GM12872 (cell line): ENCODE measurements at regions not wholly inside any gene's neighbourhood (a gene's known extent, or its start where the extent isn't known, plus 50 kb on each side); places are given as distances from the start of the nearest gene placed in this dataset.

ENCODE experiments used
- CTCF ChIP-seq: IDR thresholded peaks from 3 replicates; pipeline ENCODE4 v1.5.1; 2011; ENCODE audit warnings: low read depth, mild to moderate bottlenecking, low read length, moderate library complexity; ENCODE audit not compliant: insufficient read depth

DNA sequence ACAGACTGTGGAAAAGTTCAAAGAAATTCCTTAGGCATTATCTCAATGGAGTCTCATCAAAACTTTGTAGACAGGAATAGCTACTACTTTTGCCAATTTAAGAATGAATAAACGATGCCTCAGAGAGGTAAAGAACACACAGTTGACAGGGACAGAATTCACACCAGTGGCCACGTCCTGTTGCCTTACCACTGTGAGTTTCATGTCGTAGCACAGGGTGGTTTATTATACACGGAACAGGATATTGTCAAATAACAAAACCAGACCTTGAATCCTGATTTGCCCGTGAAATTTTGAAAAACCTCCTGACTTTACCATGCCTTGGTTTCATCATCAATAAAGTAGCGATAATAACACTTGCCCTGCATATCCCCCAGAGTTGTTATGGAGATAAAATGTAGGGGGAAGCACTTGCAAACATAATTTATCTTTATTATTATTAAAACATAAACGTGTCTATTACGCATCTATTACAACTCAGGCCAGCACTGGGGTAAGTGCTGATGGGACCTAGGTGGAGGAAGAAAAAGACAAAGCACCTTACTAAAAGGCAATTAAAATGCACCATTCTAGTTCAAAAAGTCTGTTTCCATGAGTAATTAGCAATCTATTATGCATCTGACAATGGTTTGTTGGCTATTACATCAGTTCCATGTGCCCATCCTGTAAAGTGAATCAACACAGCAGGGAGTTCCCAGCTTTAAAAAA, 408.1 kb upstream of the RUNX1 start:
- no peak for TF ChIP-seq CTCF

DNA sequence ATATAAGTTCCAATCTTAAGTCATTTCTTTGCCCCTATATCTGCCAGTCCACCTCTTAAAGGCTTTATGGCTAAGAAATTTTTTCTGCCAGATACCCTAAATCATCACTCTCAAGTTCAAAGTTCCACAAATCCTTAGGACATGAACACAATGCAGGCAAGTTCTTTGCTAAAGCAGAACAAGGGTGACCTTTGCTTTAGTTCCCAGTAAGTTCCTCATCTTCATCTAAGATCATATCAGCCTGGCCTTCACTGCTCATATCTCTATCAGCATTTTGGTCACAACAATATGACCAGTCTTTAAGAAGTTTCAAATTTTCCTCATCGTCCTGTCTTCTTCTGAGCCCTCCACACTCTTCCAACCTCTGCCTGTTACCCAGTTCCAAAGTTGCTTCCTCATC, 402.2 kb upstream of the RUNX1 start:
- TF ChIP-seq CTCF: no peak

GRCh38 chr21:35450830-35451229, 401.7 kb upstream of the RUNX1 start:
- TF ChIP-seq CTCF: no peak

GRCh38 chr21:35449846-35450245, 400.7 kb upstream of the RUNX1 start:
- no peak for TF ChIP-seq CTCF

DNA sequence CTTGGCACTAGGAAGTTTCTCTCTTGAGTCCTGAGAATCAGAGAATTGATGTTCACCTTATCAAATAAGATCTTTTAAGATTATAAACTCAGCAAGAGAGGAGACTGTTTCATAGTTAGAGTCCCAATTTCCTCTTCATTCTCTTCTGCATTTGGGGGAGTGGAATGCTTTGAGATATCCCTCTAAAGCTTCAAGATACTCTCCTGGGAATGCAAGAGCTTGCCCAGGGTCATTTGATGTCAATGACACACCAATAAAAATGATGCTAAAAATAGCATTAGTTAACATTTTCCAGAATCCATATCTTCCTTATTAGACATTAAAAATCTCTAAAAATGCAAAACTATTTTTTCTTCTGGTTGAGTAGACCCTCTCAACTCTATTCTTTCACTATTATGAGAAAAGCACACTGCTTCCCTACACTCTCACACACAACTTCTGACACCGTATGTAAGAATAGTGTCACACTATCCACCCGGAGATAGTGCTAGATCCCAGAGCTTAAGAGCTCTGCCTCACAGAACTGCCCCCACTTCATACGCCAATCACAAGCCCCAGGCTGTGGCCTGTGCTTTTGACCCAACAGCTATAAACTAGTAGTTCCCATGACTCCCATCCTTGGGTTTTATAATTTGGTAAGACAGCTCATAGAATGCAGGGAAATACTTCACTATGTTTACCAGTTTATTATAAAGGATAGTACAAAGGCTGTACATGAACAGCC, 399.9 kb upstream of the RUNX1 start:
- no peak for TF ChIP-seq CTCF

- no peak for TF ChIP-seq CTCF
These were observed 395.3 kb upstream of the RUNX1 start for GRCh38 chr21:35444391-35444790.

GRCh38 chr21:35441868-35442582, 392.9 kb upstream of the RUNX1 start:
- peak; percentile 22; the same call in 1 of the 3 replicates for TF ChIP-seq CTCF
